ENCODE measurements at regions not wholly inside any gene's neighbourhood (a gene's known extent, or its start where the extent isn't known, plus 50 kb on each side); places are given as distances from the start of the nearest gene placed in this dataset.

- no peak overlapping the region for H3K4me3 ChIP-seq (replicated peaks; ENCODE audit: low read depth, low read length)
- H3K36me3 ChIP-seq (ENCODE audit: control insufficient read depth, insufficient read depth, low read length): no peaks in the 10 kb centered on the region
- DNase-seq (ENCODE audit: extremely low read depth, insufficient read length): no peak
- TF ChIP-seq CTCF (IDR thresholded peaks at IDR 0.05; ENCODE audit: insufficient read depth, low read length, poor library complexity, severe bottlenecking): no peak
- no peaks in the 10 kb centered on the region for H3K27me3 ChIP-seq (replicated peaks; ENCODE audit: control insufficient read depth, insufficient read depth, low read length)
These were observed 75.1 kb upstream of the TWIST2 start for GRCh38 chr2:238772635-238773297.

- no peak for TF ChIP-seq CTCF (IDR thresholded peaks at IDR 0.05; ENCODE audit: insufficient read depth, low read length, poor library complexity, severe bottlenecking)
- Histone ChIP-seq H3K36me3 (ENCODE audit: control insufficient read depth, insufficient read depth, low read length) (no peaks in the 10 kb centered on the region), H3K27me3 (replicated peaks; ENCODE audit: control insufficient read depth, insufficient read depth, low read length) (no peaks in the 10 kb centered on the region), H3K4me3 (replicated peaks; ENCODE audit: low read depth, low read length) (no peak overlapping the region)
- DNase-seq (ENCODE audit: extremely low read depth, insufficient read length): no peak
These were observed 74.4 kb upstream of the TWIST2 start for GRCh38 chr2:238773472-238773871.

GRCh38 chr2:238774071-238774470 is 73.8 kb upstream of the TWIST2 start:
- H3K4me3 ChIP-seq (replicated peaks; ENCODE audit: low read depth, low read length): no peak overlapping the region
- DNase-seq (ENCODE audit: extremely low read depth, insufficient read length): no peak
- no peaks in the 10 kb centered on the region for H3K36me3 ChIP-seq (ENCODE audit: control insufficient read depth, insufficient read depth, low read length)
- no peak for TF ChIP-seq CTCF (IDR thresholded peaks at IDR 0.05; ENCODE audit: insufficient read depth, low read length, poor library complexity, severe bottlenecking)
- no peaks in the 10 kb centered on the region for H3K27me3 ChIP-seq (replicated peaks; ENCODE audit: control insufficient read depth, insufficient read depth, low read length)

- no peak for DNase-seq (ENCODE audit: extremely low read depth, insufficient read length)
- H3K4me3 ChIP-seq (replicated peaks; ENCODE audit: low read depth, low read length): no peak overlapping the region
- TF ChIP-seq CTCF (IDR thresholded peaks at IDR 0.05; ENCODE audit: insufficient read depth, low read length, poor library complexity, severe bottlenecking): no peak
These were observed 72.8 kb upstream of the TWIST2 start for GRCh38 chr2:238774980-238775509.

DNA sequence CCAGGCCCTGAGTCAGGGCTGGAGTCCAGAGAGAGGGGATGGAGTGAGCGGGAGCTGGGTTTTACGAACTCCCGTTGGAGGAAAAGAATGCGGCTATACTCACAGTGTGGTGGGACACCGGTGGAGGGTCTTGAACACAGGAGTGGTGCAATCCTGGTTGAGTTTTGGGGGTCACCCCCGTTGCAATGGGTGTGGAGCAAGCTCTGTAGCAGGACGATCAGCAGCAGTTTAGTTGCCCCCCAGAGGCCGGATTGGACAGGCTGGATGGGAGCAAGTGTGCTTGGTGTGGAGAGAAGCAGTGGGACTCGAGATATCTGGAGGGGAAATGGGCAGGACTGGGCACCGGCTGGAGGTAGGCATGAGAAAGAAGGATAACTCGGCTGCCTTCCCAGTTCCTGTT is 72.3 kb upstream of the TWIST2 start:
- Histone ChIP-seq H3K27me3 (replicated peaks; ENCODE audit: control insufficient read depth, insufficient read depth, low read length) (no peaks in the 10 kb centered on the region), H3K4me3 (replicated peaks; ENCODE audit: low read depth, low read length) (no peak overlapping the region), H3K36me3 (ENCODE audit: control insufficient read depth, insufficient read depth, low read length) (no peaks in the 10 kb centered on the region)
- DNase-seq (ENCODE audit: extremely low read depth, insufficient read length): no peak
- TF ChIP-seq CTCF (IDR thresholded peaks at IDR 0.05; ENCODE audit: insufficient read depth, low read length, poor library complexity, severe bottlenecking): no peak

More at GRCh38 chr2:238774980-238775509, 72.8 kb upstream of the TWIST2 start:
- H3K27me3 ChIP-seq (replicated peaks; ENCODE audit: control insufficient read depth, insufficient read depth, low read length): no peaks in the 10 kb centered on the region
- H3K36me3 ChIP-seq (ENCODE audit: control insufficient read depth, insufficient read depth, low read length): no peaks in the 10 kb centered on the region

Data from GM06990 (cell line).